ENCODE measurements at regions not wholly inside any gene's neighbourhood (a gene's known extent, or its start where the extent isn't known, plus 50 kb on each side); places are given as distances from the start of the nearest gene placed in this dataset.

GRCh38 chr3:180092889-180093288 lies 56.2 kb upstream of the PEX5L start:
- no peak for DNase-seq (ENCODE audit: low read depth in 4 of 6, low spot score in 6 of 6)
- WGBS (ENCODE audit: insufficient coverage): 79% methylated on average over 2 of the region's 2 CpGs

GRCh38 chr3:180093535-180093934 lies 56.8 kb upstream of the PEX5L start:
- DNase-seq (ENCODE audit: low read depth in 4 of 6, low spot score in 6 of 6): no peak
- WGBS (ENCODE audit: insufficient coverage): 100% methylated on average over 1 of the region's 1 CpG
- no peaks in the 10 kb centered on the region for H3K9me3 ChIP-seq (ENCODE audit: control insufficient read depth, insufficient read depth, low read length)
- H3K4me3 ChIP-seq (ENCODE audit: low read depth, low read length): no peak overlapping the region
- no peaks in the 10 kb centered on the region for H3K36me3 ChIP-seq (ENCODE audit: control insufficient read depth, insufficient read depth, low read length)
- no peaks in the 10 kb centered on the region for H3K27me3 ChIP-seq (ENCODE audit: control insufficient read depth, insufficient read depth, low read length)
- H3K4me1 ChIP-seq (ENCODE audit: control insufficient read depth, insufficient read depth, low read length): no peaks in the 10 kb centered on the region
- no peak overlapping the region for H3K27ac ChIP-seq (ENCODE audit: low read depth, low read length)

More at GRCh38 chr3:180092889-180093288, 56.2 kb upstream of the PEX5L start:
- Histone ChIP-seq H3K27me3 (ENCODE audit: control insufficient read depth, insufficient read depth, low read length) (no peaks in the 10 kb centered on the region), H3K4me3 (ENCODE audit: low read depth, low read length) (no peak overlapping the region), H3K27ac (ENCODE audit: low read depth, low read length) (no peak overlapping the region), H3K36me3 (ENCODE audit: control insufficient read depth, insufficient read depth, low read length) (no peaks in the 10 kb centered on the region), H3K4me1 (ENCODE audit: control insufficient read depth, insufficient read depth, low read length) (no peaks in the 10 kb centered on the region), H3K9me3 (ENCODE audit: control insufficient read depth, insufficient read depth, low read length) (no peaks in the 10 kb centered on the region)

GRCh38 chr3:180097626-180098025 lies 60.9 kb upstream of the PEX5L start:
- peak in 3 of 6 donors; percentile 13 to 90 (median 17) for DNase-seq (ENCODE audit: low read depth in 4 of 6, low spot score in 6 of 6)
- no peaks in the 10 kb centered on the region for H3K27me3 ChIP-seq (ENCODE audit: control insufficient read depth, insufficient read depth, low read length)
- no peak overlapping the region for H3K27ac ChIP-seq (ENCODE audit: low read depth, low read length)
- H3K36me3 ChIP-seq (ENCODE audit: control insufficient read depth, insufficient read depth, low read length): no peaks in the 10 kb centered on the region
- H3K4me1 ChIP-seq (ENCODE audit: control insufficient read depth, insufficient read depth, low read length): no peaks in the 10 kb centered on the region
- no CpG with 5 or more reads among the region's 1 CpG for WGBS (ENCODE audit: insufficient coverage)
- no peak overlapping the region for H3K4me3 ChIP-seq (ENCODE audit: low read depth, low read length)
- no peaks in the 10 kb centered on the region for H3K9me3 ChIP-seq (ENCODE audit: control insufficient read depth, insufficient read depth, low read length)

DNA sequence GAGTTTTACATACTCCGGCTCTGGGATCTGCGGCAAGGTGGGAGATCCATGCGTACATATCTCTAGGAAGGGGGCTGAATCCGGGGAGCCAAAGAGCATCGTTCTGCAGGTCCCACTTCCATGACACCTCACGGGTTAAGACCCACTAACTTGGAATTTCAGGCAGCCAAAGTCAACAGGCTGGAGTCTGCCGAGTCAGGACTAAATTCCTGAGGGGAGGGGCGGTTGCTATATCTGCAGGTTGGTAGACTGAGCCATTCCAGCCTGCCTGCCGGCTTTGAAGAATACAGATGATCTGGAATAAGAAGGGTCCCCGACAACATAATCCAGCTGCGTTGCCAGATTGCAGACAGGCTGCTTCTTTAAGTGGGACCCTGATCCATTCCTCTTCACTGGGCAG lies 65.4 kb upstream of the PEX5L start:
- Histone ChIP-seq H3K4me1 (ENCODE audit: control insufficient read depth, insufficient read depth, low read length) (no peaks in the 10 kb centered on the region), H3K27me3 (ENCODE audit: control insufficient read depth, insufficient read depth, low read length) (no peaks in the 10 kb centered on the region), H3K27ac (ENCODE audit: low read depth, low read length) (no peak overlapping the region), H3K4me3 (ENCODE audit: low read depth, low read length) (no peak overlapping the region), H3K36me3 (ENCODE audit: control insufficient read depth, insufficient read depth, low read length) (no peaks in the 10 kb centered on the region), H3K9me3 (ENCODE audit: control insufficient read depth, insufficient read depth, low read length) (no peaks in the 10 kb centered on the region)
- DNase-seq (ENCODE audit: low read depth in 4 of 6, low spot score in 6 of 6): no peak
- WGBS (ENCODE audit: insufficient coverage): 68% methylated on average over 11 of the region's 11 CpGs

- no CpG with 5 or more reads among the region's 1 CpG for WGBS (ENCODE audit: insufficient coverage)
Observed at GRCh38 chr3:180102604-180103003, 65.9 kb upstream of the PEX5L start.

DNA sequence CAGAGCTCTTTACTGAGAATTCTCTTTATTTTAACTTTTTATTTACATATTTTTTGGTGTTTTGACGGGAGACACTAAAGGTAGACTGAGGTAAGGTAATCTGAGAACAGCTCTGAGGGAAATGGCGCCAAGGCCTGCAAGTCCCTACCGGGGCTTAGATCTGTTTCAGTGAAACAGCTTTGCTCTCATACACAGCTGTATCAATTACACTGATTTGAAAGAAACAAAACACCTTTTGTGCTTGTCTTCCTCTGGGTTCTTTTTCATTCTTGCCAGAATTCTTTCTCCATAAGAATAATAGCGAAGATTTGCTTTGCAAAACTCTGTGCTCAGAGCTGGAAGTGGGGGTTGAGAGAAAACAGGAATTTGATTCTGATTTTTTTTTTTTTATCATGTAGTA lies 79.5 kb upstream of the PEX5L start:
- no peak overlapping the region for H3K4me3 ChIP-seq (ENCODE audit: low read depth, low read length)
- no peak overlapping the region for H3K27ac ChIP-seq (ENCODE audit: low read depth, low read length)
- no peaks in the 10 kb centered on the region for H3K4me1 ChIP-seq (ENCODE audit: control insufficient read depth, insufficient read depth, low read length)
- 17% methylated on average over 1 of the region's 4 CpGs for WGBS (ENCODE audit: insufficient coverage)
- peak in 1 of 6 donors; percentile 7 for DNase-seq (ENCODE audit: low read depth in 4 of 6, low spot score in 6 of 6)
- H3K27me3 ChIP-seq (ENCODE audit: control insufficient read depth, insufficient read depth, low read length): no peaks in the 10 kb centered on the region
- H3K9me3 ChIP-seq (ENCODE audit: control insufficient read depth, insufficient read depth, low read length): no peaks in the 10 kb centered on the region
- no peaks in the 10 kb centered on the region for H3K36me3 ChIP-seq (ENCODE audit: control insufficient read depth, insufficient read depth, low read length)

More at GRCh38 chr3:180102604-180103003, 65.9 kb upstream of the PEX5L start:
- no peaks in the 10 kb centered on the region for H3K36me3 ChIP-seq (ENCODE audit: control insufficient read depth, insufficient read depth, low read length)
- DNase-seq (ENCODE audit: low read depth in 4 of 6, low spot score in 6 of 6): no peak
- H3K9me3 ChIP-seq (ENCODE audit: control insufficient read depth, insufficient read depth, low read length): no peaks in the 10 kb centered on the region
- no peaks in the 10 kb centered on the region for H3K27me3 ChIP-seq (ENCODE audit: control insufficient read depth, insufficient read depth, low read length)
- no peak overlapping the region for H3K27ac ChIP-seq (ENCODE audit: low read depth, low read length)
- H3K4me3 ChIP-seq (ENCODE audit: low read depth, low read length): no peak overlapping the region
- no peaks in the 10 kb centered on the region for H3K4me1 ChIP-seq (ENCODE audit: control insufficient read depth, insufficient read depth, low read length)

DNA sequence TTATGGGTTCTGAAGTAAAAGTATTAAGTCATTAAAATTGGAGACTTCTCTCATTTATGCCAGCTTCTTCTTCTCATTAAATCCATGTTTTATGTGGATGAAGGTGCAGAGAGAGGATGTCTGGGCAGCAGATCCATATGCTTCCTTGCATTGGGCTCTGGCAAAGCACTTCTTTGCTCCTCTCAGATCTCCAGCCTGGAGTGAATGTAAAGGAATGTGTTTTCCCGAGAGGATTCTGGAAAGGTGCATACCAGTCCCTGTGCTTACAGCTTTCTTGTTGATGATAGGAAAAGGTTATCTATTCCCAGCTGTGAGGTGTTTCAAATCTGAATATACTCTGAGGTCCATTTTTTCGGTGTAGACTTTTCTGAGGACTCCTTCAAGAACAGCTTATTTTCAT lies 79.9 kb upstream of the PEX5L start:
- DNase-seq (ENCODE audit: low read depth in 4 of 6, low spot score in 6 of 6): peak in 2 of 6 donors; percentile 9 to 18
- no peak overlapping the region for H3K4me3 ChIP-seq (ENCODE audit: low read depth, low read length)
- no peaks in the 10 kb centered on the region for H3K4me1 ChIP-seq (ENCODE audit: control insufficient read depth, insufficient read depth, low read length)
- no peaks in the 10 kb centered on the region for H3K27me3 ChIP-seq (ENCODE audit: control insufficient read depth, insufficient read depth, low read length)
- H3K9me3 ChIP-seq (ENCODE audit: control insufficient read depth, insufficient read depth, low read length): no peaks in the 10 kb centered on the region
- WGBS (ENCODE audit: insufficient coverage): no CpG with 5 or more reads among the region's 2 CpGs
- no peaks in the 10 kb centered on the region for H3K36me3 ChIP-seq (ENCODE audit: control insufficient read depth, insufficient read depth, low read length)
- H3K27ac ChIP-seq (ENCODE audit: low read depth, low read length): no peak overlapping the region

GRCh38 chr3:180117381-180118163 lies 80.8 kb upstream of the PEX5L start:
- Histone ChIP-seq H3K4me3 (ENCODE audit: low read depth, low read length) (no peak overlapping the region), H3K4me1 (ENCODE audit: control insufficient read depth, insufficient read depth, low read length) (no peaks in the 10 kb centered on the region), H3K36me3 (ENCODE audit: control insufficient read depth, insufficient read depth, low read length) (no peaks in the 10 kb centered on the region), H3K27ac (ENCODE audit: low read depth, low read length) (no peak overlapping the region), H3K9me3 (ENCODE audit: control insufficient read depth, insufficient read depth, low read length) (no peaks in the 10 kb centered on the region), H3K27me3 (ENCODE audit: control insufficient read depth, insufficient read depth, low read length) (no peaks in the 10 kb centered on the region)
- WGBS (ENCODE audit: insufficient coverage): 94% methylated on average over 4 of the region's 11 CpGs
- DNase-seq (ENCODE audit: low read depth in 4 of 6, low spot score in 6 of 6): no peak

DNA sequence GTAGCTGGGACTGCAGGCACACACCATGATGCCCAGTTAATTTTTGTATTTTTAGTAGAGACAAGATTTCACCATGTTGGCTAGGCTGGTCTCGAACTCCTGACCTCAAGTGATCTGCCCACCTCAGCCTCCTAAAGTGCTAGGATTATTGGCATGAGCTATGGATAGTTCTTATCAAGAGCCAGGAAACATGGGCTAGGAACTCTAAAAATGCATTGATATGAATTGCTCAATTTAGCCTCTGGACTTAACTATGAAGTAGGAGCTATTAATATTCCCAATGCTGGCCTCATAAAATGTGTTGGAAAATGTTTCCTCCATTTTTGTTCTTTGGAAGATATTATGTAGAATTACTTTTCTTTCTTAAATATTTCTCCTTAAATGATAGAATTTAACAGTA lies 82.8 kb upstream of the PEX5L start:
- Histone ChIP-seq H3K27ac (ENCODE audit: low read depth, low read length) (no peak overlapping the region), H3K9me3 (ENCODE audit: control insufficient read depth, insufficient read depth, low read length) (no peaks in the 10 kb centered on the region), H3K27me3 (ENCODE audit: control insufficient read depth, insufficient read depth, low read length) (no peaks in the 10 kb centered on the region), H3K36me3 (ENCODE audit: control insufficient read depth, insufficient read depth, low read length) (no peaks in the 10 kb centered on the region), H3K4me3 (ENCODE audit: low read depth, low read length) (no peak overlapping the region), H3K4me1 (ENCODE audit: control insufficient read depth, insufficient read depth, low read length) (no peaks in the 10 kb centered on the region)
- WGBS (ENCODE audit: insufficient coverage): 100% methylated on average over 1 of the region's 1 CpG
- no peak for DNase-seq (ENCODE audit: low read depth in 4 of 6, low spot score in 6 of 6)

- Histone ChIP-seq H3K9me3 (ENCODE audit: control insufficient read depth, insufficient read depth, low read length) (peaks cover 1% of the 10 kb centered on the region), H3K27me3 (ENCODE audit: control insufficient read depth, insufficient read depth, low read length) (no peaks in the 10 kb centered on the region), H3K4me1 (ENCODE audit: control insufficient read depth, insufficient read depth, low read length) (no peaks in the 10 kb centered on the region), H3K36me3 (ENCODE audit: control insufficient read depth, insufficient read depth, low read length) (no peaks in the 10 kb centered on the region), H3K27ac (ENCODE audit: low read depth, low read length) (no peak overlapping the region), H3K4me3 (ENCODE audit: low read depth, low read length) (no peak overlapping the region)
- no peak for DNase-seq (ENCODE audit: low read depth in 4 of 6, low spot score in 6 of 6)
Observed at GRCh38 chr3:180123928-180124327, 87.2 kb upstream of the PEX5L start.
